ENCODE measurements at regions not wholly inside any gene's neighbourhood (a gene's known extent, or its start where the extent isn't known, plus 50 kb on each side); places are given as distances from the start of the nearest gene placed in this dataset.
"Not testable (repeated sequence)": the region's sequence is repeated elsewhere in the genome, so short reads cannot be mapped to it uniquely, and the experiment has no call there.

- not testable (repeated sequence) for H3K27ac ChIP-seq (ENCODE audit: low read depth, low read length); H3K9ac ChIP-seq (ENCODE audit: low read depth, low read length); H3K4me1 ChIP-seq (ENCODE audit: insufficient read depth, low read length); H3K4me3 ChIP-seq (ENCODE audit: low read length); H3K36me3 ChIP-seq (ENCODE audit: insufficient read depth, low read length); H3K9me3 ChIP-seq (ENCODE audit: insufficient read depth, low read depth, low read length); H3K27me3 ChIP-seq (ENCODE audit: insufficient read depth, low read length)
- 96% methylated on average over 20 of the region's 20 CpGs for WGBS
These were observed 497.4 kb upstream of the PTBP2 start for GRCh38 chr1:96224229-96224628.

DNA sequence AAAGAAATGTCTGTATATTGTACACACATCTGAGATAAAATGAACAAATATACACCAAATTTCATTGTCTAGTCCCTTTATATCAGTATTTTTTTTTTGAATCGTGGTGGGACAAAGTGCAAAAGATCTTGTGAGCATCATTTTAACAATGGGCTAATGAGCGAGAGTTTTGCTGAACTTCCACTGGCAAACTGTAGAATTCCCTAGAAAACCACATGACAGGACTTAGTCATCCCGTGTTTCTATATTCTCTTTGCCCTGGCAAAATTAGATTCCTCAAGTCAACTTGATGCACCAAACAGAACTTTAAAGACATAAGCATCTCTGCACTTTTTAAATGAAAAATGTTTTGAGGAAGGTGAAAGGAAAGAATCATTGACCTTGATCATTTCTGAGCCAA, 488.2 kb upstream of the PTBP2 start:
- Histone ChIP-seq H3K27me3 (ENCODE audit: insufficient read depth, low read length) (no peaks in the 10 kb centered on the region), H3K9ac (ENCODE audit: low read depth, low read length) (no peak overlapping the region), H3K4me3 (ENCODE audit: low read length) (no peak overlapping the region), H3K36me3 (ENCODE audit: insufficient read depth, low read length) (no peaks in the 10 kb centered on the region), H3K9me3 (ENCODE audit: insufficient read depth, low read depth, low read length) (peaks cover 2% of the 10 kb centered on the region; the same call in 1 of the 2 replicates), H3K27ac (ENCODE audit: low read depth, low read length) (no peak overlapping the region), H3K4me1 (ENCODE audit: insufficient read depth, low read length) (peaks cover 9% of the 10 kb centered on the region; the same call in 1 of the 2 replicates)
- 91% methylated on average over 3 of the region's 3 CpGs for WGBS

GRCh38 chr1:96234299-96234698, 487.3 kb upstream of the PTBP2 start:
- 48% methylated on average over 6 of the region's 6 CpGs for WGBS
- peaks cover 9% of the 10 kb centered on the region; the same call in 1 of the 2 replicates for H3K4me1 ChIP-seq (ENCODE audit: insufficient read depth, low read length)
- no peaks in the 10 kb centered on the region for H3K36me3 ChIP-seq (ENCODE audit: insufficient read depth, low read length)
- no peak overlapping the region for H3K9ac ChIP-seq (ENCODE audit: low read depth, low read length)
- no peak overlapping the region for H3K4me3 ChIP-seq (ENCODE audit: low read length)
- H3K27ac ChIP-seq (ENCODE audit: low read depth, low read length): no peak overlapping the region
- peaks cover 2% of the 10 kb centered on the region; the same call in 1 of the 2 replicates for H3K9me3 ChIP-seq (ENCODE audit: insufficient read depth, low read depth, low read length)
- no peaks in the 10 kb centered on the region for H3K27me3 ChIP-seq (ENCODE audit: insufficient read depth, low read length)

DNA sequence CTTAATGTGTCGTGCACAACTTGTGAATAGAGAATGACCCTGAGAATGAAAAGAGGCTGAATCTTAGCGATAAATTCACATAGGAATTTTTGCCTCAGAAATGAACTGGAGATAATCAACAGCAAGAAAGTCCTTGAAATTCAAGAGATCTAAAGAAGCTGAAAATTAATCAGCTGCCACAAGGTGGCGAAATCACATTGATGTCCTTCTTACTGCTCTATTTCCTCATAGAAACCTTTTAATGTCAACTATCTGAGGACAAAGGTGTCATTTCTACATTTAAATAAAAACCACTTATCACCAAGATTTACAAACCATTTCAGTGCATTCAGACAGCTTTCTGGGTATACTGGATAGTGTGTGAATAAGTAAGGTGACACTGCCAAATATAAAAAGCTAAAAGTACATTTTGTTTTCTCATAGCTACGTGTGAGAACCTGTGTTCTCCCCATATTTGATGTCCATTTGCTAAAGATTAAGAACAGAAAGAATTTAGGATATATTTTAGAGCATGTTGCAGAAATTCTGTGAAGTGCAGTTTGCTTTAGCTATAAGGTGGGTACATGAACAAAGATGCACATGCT, 485.3 kb upstream of the PTBP2 start:
- H3K36me3 ChIP-seq (ENCODE audit: insufficient read depth, low read length): no peaks in the 10 kb centered on the region
- H3K27ac ChIP-seq (ENCODE audit: low read depth, low read length): no peak overlapping the region
- 31% methylated on average over 4 of the region's 4 CpGs for WGBS
- peaks cover 2% of the 10 kb centered on the region; the same call in 1 of the 2 replicates for H3K9me3 ChIP-seq (ENCODE audit: insufficient read depth, low read depth, low read length)
- no peak overlapping the region for H3K4me3 ChIP-seq (ENCODE audit: low read length)
- H3K9ac ChIP-seq (ENCODE audit: low read depth, low read length): no peak overlapping the region
- peaks cover 9% of the 10 kb centered on the region; the same call in 1 of the 2 replicates for H3K4me1 ChIP-seq (ENCODE audit: insufficient read depth, low read length)
- H3K27me3 ChIP-seq (ENCODE audit: insufficient read depth, low read length): no peaks in the 10 kb centered on the region

DNA sequence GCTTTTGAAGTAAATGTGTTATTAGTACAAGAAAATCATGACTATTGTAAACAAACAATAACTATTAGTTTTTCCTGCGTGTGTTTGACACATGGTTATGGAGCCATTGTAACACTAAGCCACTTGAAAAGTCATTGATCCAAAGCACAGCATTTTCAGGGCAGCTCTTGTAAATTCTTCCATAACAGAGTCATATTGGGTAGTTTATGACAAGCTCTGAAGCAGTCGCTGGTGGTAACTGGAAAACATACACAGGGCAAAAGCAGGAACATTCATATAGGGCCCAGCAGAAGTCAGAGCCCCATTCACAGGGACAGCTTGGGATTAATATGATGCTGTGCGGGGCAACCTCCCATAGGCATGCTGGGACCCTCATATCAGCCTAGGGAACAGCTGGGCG, 483.2 kb upstream of the PTBP2 start:
- Histone ChIP-seq H3K9ac (ENCODE audit: low read depth, low read length) (no peak overlapping the region), H3K4me1 (ENCODE audit: insufficient read depth, low read length) (peaks cover 9% of the 10 kb centered on the region; the same call in 1 of the 2 replicates), H3K9me3 (ENCODE audit: insufficient read depth, low read depth, low read length) (no peaks in the 10 kb centered on the region), H3K4me3 (ENCODE audit: low read length) (no peak overlapping the region), H3K27ac (ENCODE audit: low read depth, low read length) (no peak overlapping the region), H3K27me3 (ENCODE audit: insufficient read depth, low read length) (no peaks in the 10 kb centered on the region), H3K36me3 (ENCODE audit: insufficient read depth, low read length) (no peaks in the 10 kb centered on the region)
- WGBS: 71% methylated on average over 4 of the region's 4 CpGs

GRCh38 chr1:96240438-96240837, 481.1 kb upstream of the PTBP2 start:
- Histone ChIP-seq H3K4me1 (ENCODE audit: insufficient read depth, low read length) (no peaks in the 10 kb centered on the region), H3K27ac (ENCODE audit: low read depth, low read length) (no peak overlapping the region), H3K36me3 (ENCODE audit: insufficient read depth, low read length) (no peaks in the 10 kb centered on the region), H3K4me3 (ENCODE audit: low read length) (no peak overlapping the region), H3K9ac (ENCODE audit: low read depth, low read length) (no peak overlapping the region), H3K9me3 (ENCODE audit: insufficient read depth, low read depth, low read length) (no peaks in the 10 kb centered on the region), H3K27me3 (ENCODE audit: insufficient read depth, low read length) (no peaks in the 10 kb centered on the region)

- Histone ChIP-seq H3K9ac (ENCODE audit: low read depth, low read length) (no peak overlapping the region), H3K27me3 (ENCODE audit: insufficient read depth, low read length) (no peaks in the 10 kb centered on the region), H3K27ac (ENCODE audit: low read depth, low read length) (no peak overlapping the region), H3K36me3 (ENCODE audit: insufficient read depth, low read length) (no peaks in the 10 kb centered on the region), H3K4me3 (ENCODE audit: low read length) (no peak overlapping the region), H3K9me3 (ENCODE audit: insufficient read depth, low read depth, low read length) (no peaks in the 10 kb centered on the region), H3K4me1 (ENCODE audit: insufficient read depth, low read length) (no peaks in the 10 kb centered on the region)
- whole genome bisulfite sequencing: 78% methylated on average over 4 of the region's 4 CpGs
These were observed 468.1 kb upstream of the PTBP2 start for GRCh38 chr1:96253246-96254035.

DNA sequence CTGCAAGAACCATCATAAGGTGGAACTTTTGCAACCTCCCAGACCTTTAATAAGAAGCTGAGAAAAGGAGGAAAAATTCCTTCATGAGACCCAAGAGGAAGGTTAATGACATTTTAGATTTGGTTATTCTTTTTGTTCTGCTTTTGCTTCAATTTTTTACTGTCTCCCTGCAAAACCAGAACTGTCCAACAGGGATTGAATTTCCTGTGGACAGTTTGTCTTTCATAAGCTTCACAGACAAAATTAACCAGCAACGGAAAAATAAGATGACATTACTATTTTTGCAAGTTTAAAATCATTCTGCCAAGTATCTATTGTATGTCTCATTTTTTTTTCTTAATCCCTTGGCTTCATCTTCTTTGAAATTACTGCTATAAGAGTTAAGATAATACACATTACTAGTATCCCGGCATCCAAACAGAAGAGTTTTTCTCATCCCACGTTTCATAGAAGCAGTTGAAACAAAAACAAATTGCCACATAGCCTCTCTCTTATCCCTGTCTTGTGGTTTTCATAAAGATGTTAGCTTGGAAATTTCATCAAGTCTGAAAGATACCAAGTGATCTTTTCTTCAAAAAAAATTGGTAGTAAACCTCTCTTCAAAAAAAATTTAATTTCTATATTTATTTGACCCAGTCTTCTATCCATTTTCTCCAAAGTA, 465.3 kb upstream of the PTBP2 start:
- Histone ChIP-seq H3K4me3 (ENCODE audit: low read length) (no peak overlapping the region), H3K9me3 (ENCODE audit: insufficient read depth, low read depth, low read length) (no peaks in the 10 kb centered on the region), H3K36me3 (ENCODE audit: insufficient read depth, low read length) (no peaks in the 10 kb centered on the region), H3K9ac (ENCODE audit: low read depth, low read length) (no peak overlapping the region), H3K27me3 (ENCODE audit: insufficient read depth, low read length) (peaks cover 6% of the 10 kb centered on the region; the same call in 1 of the 2 replicates), H3K4me1 (ENCODE audit: insufficient read depth, low read length) (peaks cover 13% of the 10 kb centered on the region; the same call in 1 of the 2 replicates), H3K27ac (ENCODE audit: low read depth, low read length) (no peak overlapping the region)
- 100% methylated on average over 2 of the region's 3 CpGs for WGBS

DNA sequence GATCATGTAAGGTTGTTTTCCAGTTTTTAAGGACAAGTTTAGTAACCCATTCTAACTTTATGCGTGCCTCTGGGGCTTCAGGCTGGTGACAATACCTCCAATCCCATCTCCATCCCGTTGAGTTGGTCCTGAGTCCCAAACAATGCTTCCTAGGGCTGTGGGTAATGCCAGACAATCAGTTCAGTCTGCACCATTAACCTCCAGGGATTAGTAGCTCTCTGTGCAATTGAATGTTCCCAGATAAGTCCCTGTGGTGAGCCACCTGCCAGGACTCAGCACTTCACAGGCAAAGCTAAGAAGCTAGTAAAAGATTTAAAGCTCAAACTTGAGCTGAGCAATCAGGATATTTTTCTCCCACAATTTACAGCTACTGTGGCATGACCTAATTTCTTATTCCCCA, 462.2 kb upstream of the PTBP2 start:
- Histone ChIP-seq H3K27ac (ENCODE audit: low read depth, low read length) (no peak overlapping the region), H3K9me3 (ENCODE audit: insufficient read depth, low read depth, low read length) (no peaks in the 10 kb centered on the region), H3K4me3 (ENCODE audit: low read length) (no peak overlapping the region), H3K9ac (ENCODE audit: low read depth, low read length) (no peak overlapping the region), H3K4me1 (ENCODE audit: insufficient read depth, low read length) (peaks cover 13% of the 10 kb centered on the region; the same call in 1 of the 2 replicates), H3K36me3 (ENCODE audit: insufficient read depth, low read length) (no peaks in the 10 kb centered on the region), H3K27me3 (ENCODE audit: insufficient read depth, low read length) (peaks cover 6% of the 10 kb centered on the region; the same call in 1 of the 2 replicates)
- WGBS: 37% methylated on average over 2 of the region's 2 CpGs

GRCh38 chr1:96281491-96281890, 440.1 kb upstream of the PTBP2 start:
- H3K27ac ChIP-seq (ENCODE audit: low read depth, low read length): no peak overlapping the region
- H3K9me3 ChIP-seq (ENCODE audit: insufficient read depth, low read depth, low read length): peaks cover 5% of the 10 kb centered on the region; the same call in 1 of the 2 replicates
- no peaks in the 10 kb centered on the region for H3K27me3 ChIP-seq (ENCODE audit: insufficient read depth, low read length)
- WGBS: 97% methylated on average over 1 of the region's 1 CpG
- peaks cover 6% of the 10 kb centered on the region; the same call in 1 of the 2 replicates for H3K4me1 ChIP-seq (ENCODE audit: insufficient read depth, low read length)
- H3K9ac ChIP-seq (ENCODE audit: low read depth, low read length): no peak overlapping the region
- no peaks in the 10 kb centered on the region for H3K36me3 ChIP-seq (ENCODE audit: insufficient read depth, low read length)
- no peak overlapping the region for H3K4me3 ChIP-seq (ENCODE audit: low read length)

DNA sequence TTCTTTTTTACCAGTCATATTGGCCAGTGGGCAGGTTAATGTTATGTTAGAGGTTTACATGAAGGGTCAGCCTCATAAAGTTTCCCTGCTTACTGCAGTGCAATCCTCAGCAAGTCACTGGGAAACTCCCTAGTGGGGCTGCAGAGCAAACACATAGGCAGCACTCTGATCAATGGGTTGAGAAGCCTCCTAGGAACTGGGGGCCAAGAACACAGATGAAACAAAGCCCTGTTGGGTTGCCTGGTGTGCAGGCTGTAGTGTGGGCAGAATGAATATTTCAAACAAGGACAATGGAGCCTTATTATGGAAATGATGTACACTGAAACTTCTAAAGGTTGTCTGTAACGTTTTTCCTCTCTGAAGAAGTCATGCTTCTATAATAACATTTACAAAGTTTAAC, 431.6 kb upstream of the PTBP2 start:
- no peaks in the 10 kb centered on the region for H3K36me3 ChIP-seq (ENCODE audit: insufficient read depth, low read length)
- no peak overlapping the region for H3K4me3 ChIP-seq (ENCODE audit: low read length)
- H3K27ac ChIP-seq (ENCODE audit: low read depth, low read length): no peak overlapping the region
- peaks cover 6% of the 10 kb centered on the region for H3K4me1 ChIP-seq (ENCODE audit: insufficient read depth, low read length)
- peaks cover 4% of the 10 kb centered on the region for H3K9me3 ChIP-seq (ENCODE audit: insufficient read depth, low read depth, low read length)
- no peaks in the 10 kb centered on the region for H3K27me3 ChIP-seq (ENCODE audit: insufficient read depth, low read length)
- WGBS: 61% methylated on average over 1 of the region's 1 CpG
- H3K9ac ChIP-seq (ENCODE audit: low read depth, low read length): no peak overlapping the region
